GF-D8 (cell line): ENCODE measurements at regions not wholly inside any gene's neighbourhood (a gene's known extent, or its start where the extent isn't known, plus 50 kb on each side); places are given as distances from the start of the nearest gene placed in this dataset.
"Not testable (repeated sequence)": the region's sequence is repeated elsewhere in the genome, so short reads cannot be mapped to it uniquely, and the experiment has no call there.

Experiments
- DNase-seq: peaks from one replicate; lab custom pipeline; 2025; lab: John Stamatoyannopoulos, UW

- no peak for DNase-seq
These were observed 134.7 kb upstream of the FOXP2 start for GRCh38 chr7:114279901-114280300.

GRCh38 chr7:114273218-114273617, 141.4 kb upstream of the FOXP2 start:
- no peak for DNase-seq

GRCh38 chr7:114269714-114270113, 144.9 kb upstream of the FOXP2 start:
- DNase-seq = no peak

GRCh38 chr7:114267550-114267949, 147.1 kb upstream of the FOXP2 start:
- not testable (repeated sequence) for DNase-seq

- no peak for DNase-seq
These were observed 150.6 kb upstream of the FOXP2 start for GRCh38 chr7:114264023-114264422.

GRCh38 chr7:114263219-114263618, 151.4 kb upstream of the FOXP2 start:
- no peak for DNase-seq

- no peak for DNase-seq
These were observed 159.2 kb upstream of the FOXP2 start for GRCh38 chr7:114255404-114255841.

GRCh38 chr7:114243646-114244045, 171.0 kb upstream of the FOXP2 start:
- no peak for DNase-seq

GRCh38 chr7:114242992-114243507, 171.6 kb upstream of the FOXP2 start:
- no peak for DNase-seq

- no peak for DNase-seq
These were observed 185.4 kb upstream of the FOXP2 start for GRCh38 chr7:114229246-114229645.

- DNase-seq = no peak
These were observed 188.8 kb upstream of the FOXP2 start for GRCh38 chr7:114225784-114226183.

- DNase-seq = no peak
These were observed 196.3 kb upstream of the FOXP2 start for GRCh38 chr7:114218283-114218682.

GRCh38 chr7:114217026-114217806, 197.4 kb upstream of the FOXP2 start:
- DNase-seq = no peak

GRCh38 chr7:114214466-114214865, 200.1 kb upstream of the FOXP2 start:
- DNase-seq = no peak

- DNase-seq = no peak
These were observed 201.7 kb upstream of the FOXP2 start for GRCh38 chr7:114212721-114213429.

- DNase-seq = no peak
These were observed 204.6 kb upstream of the FOXP2 start for GRCh38 chr7:114209968-114210367.

- DNase-seq = no peak
These were observed 207.9 kb upstream of the FOXP2 start for GRCh38 chr7:114206688-114207087.

- no peak for DNase-seq
These were observed 218.1 kb upstream of the FOXP2 start for GRCh38 chr7:114196517-114196916.

- DNase-seq = no peak
These were observed 224.2 kb upstream of the FOXP2 start for GRCh38 chr7:114190387-114190786.

- DNase-seq = no peak
These were observed 231.1 kb upstream of the FOXP2 start for GRCh38 chr7:114183311-114184088.

GRCh38 chr7:114182837-114183236, 231.8 kb upstream of the FOXP2 start:
- DNase-seq = no peak

- DNase-seq = no peak
These were observed 233.3 kb upstream of the FOXP2 start for GRCh38 chr7:114181280-114181679.
